ENCODE measurements at regions not wholly inside any gene's neighbourhood (a gene's known extent, or its start where the extent isn't known, plus 50 kb on each side); places are given as distances from the start of the nearest gene placed in this dataset.

- TF ChIP-seq CTCF (IDR thresholded peaks at IDR 0.05) (peak in 2 of 3 experiments; percentile 2 to 24), POLR2A (IDR thresholded peaks at IDR 0.05; ENCODE audit: low read depth) (no peak), EP300 (IDR thresholded peaks at IDR 0.05) (no peak), POLR2AphosphoS5 (IDR thresholded peaks at IDR 0.05) (peak; percentile 72 to 80)
Observed at GRCh38 chr6:4351520-4352321, 216.3 kb upstream of the ECI2 start.
